Ishikawa (cell line): ENCODE measurements at regions not wholly inside any gene's neighbourhood (a gene's known extent, or its start where the extent isn't known, plus 50 kb on each side); places are given as distances from the start of the nearest gene placed in this dataset.

Source experiments
- CEBPB ChIP-seq: IDR thresholded peaks from 2 replicates; pipeline ENCODE4 v1.6.1; 2012
- CREB1 ChIP-seq: IDR thresholded peaks from 2 replicates; pipeline ENCODE4 v1.6.1; 2012; ENCODE audit warnings: low read depth
- EGR1 ChIP-seq: IDR thresholded peaks from 2 replicates; pipeline ENCODE4 v1.6.1; 2012
- EP300 ChIP-seq: IDR thresholded peaks from 2 replicates; pipeline ENCODE4 v1.6.1; 2012; ENCODE audit warnings: borderline replicate concordance
- FOXM1 ChIP-seq: IDR thresholded peaks from 2 replicates; pipeline ENCODE4 v1.6.1; 2012; ENCODE audit warnings: low read depth, borderline replicate concordance
- MAX ChIP-seq: IDR thresholded peaks from 2 replicates; pipeline ENCODE4 v1.6.1; 2012
- NFIC ChIP-seq: IDR thresholded peaks from 2 replicates; pipeline ENCODE4 v1.6.1; 2012
- RAD21 ChIP-seq: IDR thresholded peaks from 2 replicates; pipeline ENCODE4 v1.6.1; 2012; ENCODE audit warnings: low read depth
- REST ChIP-seq: IDR thresholded peaks from 2 replicates; pipeline ENCODE4 v1.6.1; 2012; ENCODE audit warnings: low read depth, mild to moderate bottlenecking
- TAF1 ChIP-seq: IDR thresholded peaks from 2 replicates; pipeline ENCODE4 v1.6.1; 2012; ENCODE audit warnings: low read depth, mild to moderate bottlenecking
- TCF12 ChIP-seq: IDR thresholded peaks from 2 replicates; pipeline ENCODE4 v1.6.1; 2012; ENCODE audit warnings: low read depth
- TEAD4 ChIP-seq: IDR thresholded peaks from 2 replicates; pipeline ENCODE4 v1.6.1; 2012
- USF1 ChIP-seq: IDR thresholded peaks from 2 replicates; pipeline ENCODE4 v1.6.1; 2012
- YY1 ChIP-seq: IDR thresholded peaks from 2 replicates; pipeline ENCODE4 v1.6.1; 2012; ENCODE audit warnings: low read depth
- ZBTB7A ChIP-seq: IDR thresholded peaks from 2 replicates; pipeline ENCODE4 v1.6.1; 2012; ENCODE audit warnings: low read depth

DNA sequence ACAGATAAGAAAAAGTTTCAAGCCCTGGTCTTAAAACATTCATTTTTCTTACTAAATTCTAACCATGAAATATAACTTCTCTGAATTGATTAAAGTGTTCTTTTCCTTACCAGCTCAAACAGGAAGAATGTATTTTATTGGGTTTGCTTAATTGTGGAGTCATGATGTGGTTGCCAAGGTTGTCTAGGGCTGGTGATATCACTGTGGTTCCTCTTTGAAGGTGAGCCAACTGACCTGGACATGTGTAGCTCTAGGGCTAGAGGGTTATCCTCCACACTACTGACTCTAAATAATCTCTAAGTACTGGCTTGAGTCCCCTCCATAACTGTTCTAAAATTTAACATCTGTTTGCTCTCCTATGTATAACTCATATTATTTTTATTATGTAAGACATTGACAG lies 529.6 kb downstream of the PIK3C3 start:
- no peak for TF ChIP-seq TCF12
- TF ChIP-seq MAX: no peak
- no peak for TF ChIP-seq EP300
- TF ChIP-seq USF1: no peak
- no peak for TF ChIP-seq CEBPB
- TF ChIP-seq YY1: no peak
- no peak for TF ChIP-seq REST
- no peak for TF ChIP-seq ZBTB7A
- TF ChIP-seq NFIC: no peak
- no peak for TF ChIP-seq TEAD4
- no peak for TF ChIP-seq TAF1
- TF ChIP-seq FOXM1: no peak
- no peak for TF ChIP-seq EGR1
- no peak for TF ChIP-seq RAD21

- TF ChIP-seq TAF1 (no peak), FOXM1 (no peak), YY1 (no peak), CEBPB (no peak), NFIC (no peak), CREB1 (no peak), MAX (no peak), ZBTB7A (no peak), EGR1 (no peak), USF1 (no peak), TEAD4 (no peak), REST (no peak), TCF12 (no peak), RAD21 (no peak), EP300 (no peak)
Observed at GRCh38 chr18:42486271-42486670, 531.2 kb downstream of the PIK3C3 start.

DNA sequence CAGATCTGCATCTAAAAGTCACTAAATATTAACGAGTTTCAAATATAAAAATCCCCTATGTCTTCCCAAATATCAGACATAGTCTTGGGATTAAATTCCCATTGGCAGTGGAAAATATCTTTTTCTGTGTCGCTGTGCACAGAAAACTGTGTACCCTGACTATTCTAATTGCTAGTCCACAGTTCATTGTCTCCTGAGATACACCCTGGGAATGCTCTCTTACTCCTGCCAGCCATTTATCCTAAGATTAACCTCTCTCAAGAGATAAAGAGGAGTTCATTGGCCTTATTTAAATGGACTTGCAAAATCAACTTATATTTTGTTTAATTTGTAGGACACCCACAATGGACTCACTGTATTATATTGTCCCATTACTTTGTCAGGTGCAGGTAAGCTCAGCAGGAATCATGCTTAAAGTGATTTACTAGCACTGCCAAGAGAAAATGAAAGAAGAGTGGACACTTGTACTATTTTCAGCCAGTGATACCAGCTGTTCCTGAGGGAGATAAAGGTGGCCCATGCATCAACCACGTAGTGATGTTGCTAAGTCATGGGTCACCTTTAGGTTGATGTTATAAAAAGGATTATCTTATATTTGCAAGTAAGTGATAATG lies 553.8 kb downstream of the PIK3C3 start:
- TF ChIP-seq FOXM1: no peak
- TF ChIP-seq MAX: no peak
- TF ChIP-seq TAF1: no peak
- TF ChIP-seq CREB1: no peak
- TF ChIP-seq REST: no peak
- TF ChIP-seq EP300: no peak
- TF ChIP-seq USF1: no peak
- TF ChIP-seq CEBPB: no peak
- TF ChIP-seq TEAD4: no peak
- no peak for TF ChIP-seq EGR1
- TF ChIP-seq NFIC: no peak
- TF ChIP-seq RAD21: no peak
- TF ChIP-seq TCF12: no peak
